Ascending aorta (tissue), 2 donors: ENCODE measurements at regions not wholly inside any gene's neighbourhood (a gene's known extent, or its start where the extent isn't known, plus 50 kb on each side); places are given as distances from the start of the nearest gene placed in this dataset.

ENCODE experiments used
- DNase-seq, 2 donors: peaks; one replicate each; pipeline ENCODE4 v3.0.0-alpha.2; 2019; ENCODE audit warnings: low spot score in 2 of 2
- H3K27ac ChIP-seq, 2 donors: fragments of 200-600 bp; sonication (generic); one replicate each; pipeline ENCODE4 v1.5.1; 2016 to 2017; ENCODE audit warnings: mild to moderate bottlenecking in 1 of 2
- H3K27me3 ChIP-seq: fragments of 200-600 bp; sonication (generic); one replicate; pipeline ENCODE4 v1.5.1; 2017
- H3K36me3 ChIP-seq, 2 donors: fragments of 200-600 bp; sonication (generic); one replicate each; pipeline ENCODE4 v1.5.1; 2016
- H3K4me1 ChIP-seq, 2 donors: fragments of 200-600 bp; sonication (generic); one replicate each; pipeline ENCODE4 v1.5.1; 2016 to 2017; ENCODE audit warnings: mild to moderate bottlenecking in 1 of 2
- H3K4me3 ChIP-seq, 2 donors: fragments of 200-600 bp; sonication (generic); one replicate each; pipeline ENCODE4 v1.5.1; 2016 to 2017; ENCODE audit warnings: mild to moderate bottlenecking in 1 of 2
- H3K9me3 ChIP-seq, 2 donors: fragments of 200-600 bp; sonication (generic); one replicate each; pipeline ENCODE4 v1.5.1; 2016
- CTCF ChIP-seq, 3 experiments: fragments of 200-600 bp in 2 of 3; fragments of 450-650 bp in 1 of 3; sonication (generic) in 2 of 3; IDR thresholded peaks; one replicate each; pipeline ENCODE4 v1.5.1; 2016 to 2019; ENCODE audit warnings: antibody characterized with exemption in 3 of 3, mild to moderate bottlenecking in 1 of 3, moderate library complexity in 1 of 3
- intact Hi-C: fragments of 100-400 bp; cut with DNase I; formaldehyde crosslinking; loops from one replicate; pipeline ENCODE4 v1.15.1; 2023

GRCh38 chr5:57315941-57316340, 142.1 kb downstream of the GPBP1 start:
- Histone ChIP-seq H3K27ac (no peak overlapping the region), H3K4me1 (no peaks in the 10 kb centered on the region), H3K36me3 (no peaks in the 10 kb centered on the region), H3K9me3 (no peaks in the 10 kb centered on the region), H3K27me3 (no peaks in the 10 kb centered on the region), H3K4me3 (no peak overlapping the region)
- no peak for DNase-seq
- intact Hi-C loops = no loop called here
- no peak for TF ChIP-seq CTCF (IDR thresholded peaks at IDR 0.05)
